Type B pancreatic cell (in vitro differentiated cells): ENCODE measurements at regions not wholly inside any gene's neighbourhood (a gene's known extent, or its start where the extent isn't known, plus 50 kb on each side); places are given as distances from the start of the nearest gene placed in this dataset.

Experiments
- DNase-seq: peaks from one replicate; pipeline ENCODE4 v3.0.0; 2021; ENCODE audit warnings: mixed read lengths; ENCODE audit not compliant: unreplicated experiment; ENCODE audit errors: extremely low spot score
- H3K27ac Mint-ChIP-seq: 2 replicates; pipeline ENCODE4 v1.8.0; 2021; ENCODE audit warnings: mild to moderate bottlenecking, mixed read lengths
- H3K27me3 Mint-ChIP-seq: 2 replicates; pipeline ENCODE4 v1.8.0; 2021; ENCODE audit warnings: mixed read lengths
- H3K36me3 Mint-ChIP-seq: 2 replicates; pipeline ENCODE4 v1.8.0; 2021; ENCODE audit warnings: mixed read lengths
- H3K4me1 Mint-ChIP-seq: one replicate; pipeline ENCODE4 v1.8.0; 2021; ENCODE audit warnings: mixed read lengths; ENCODE audit not compliant: unreplicated experiment
- H3K4me3 Mint-ChIP-seq: 2 replicates; pipeline ENCODE4 v1.8.0; 2021; ENCODE audit warnings: mild to moderate bottlenecking, mixed read lengths
- H3K9me3 Mint-ChIP-seq: 2 replicates; pipeline ENCODE4 v1.8.0; 2021; ENCODE audit warnings: mixed read lengths
- CTCF ChIP-seq: fragments of 200-600 bp; sonication (generic); conservative IDR thresholded peaks from 2 replicates; pipeline ENCODE4 v1.5.0; 2021; ENCODE audit warnings: antibody characterized with exemption, mild to moderate bottlenecking

DNA sequence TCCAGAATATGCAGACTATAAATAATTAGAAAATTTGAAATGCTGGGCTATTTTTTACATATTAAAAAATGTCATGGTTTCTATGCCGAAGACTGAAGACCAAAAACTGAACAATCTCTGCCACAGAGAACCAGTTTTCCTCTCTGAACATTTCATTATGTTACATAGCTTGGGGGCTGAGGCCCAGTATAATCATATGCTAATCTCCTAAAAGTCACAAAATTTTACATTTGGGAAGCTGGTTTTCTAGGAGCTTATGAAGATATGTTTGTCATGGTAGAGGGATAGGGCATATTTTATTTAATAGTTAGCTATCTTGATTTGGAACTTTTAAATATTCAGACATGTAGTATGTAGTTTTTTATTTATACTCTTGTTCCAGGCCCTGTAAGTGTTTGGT is 167.8 kb downstream of the GPAT3 start:
- Mint-ChIP-seq H3K4me3 (no peak overlapping the region), H3K9me3 (peaks cover 6% of the 10 kb centered on the region), H3K4me1 (peaks cover 2% of the 10 kb centered on the region), H3K36me3 (no peaks in the 10 kb centered on the region), H3K27me3 (no peaks in the 10 kb centered on the region), H3K27ac (no peak overlapping the region)
- no peak for DNase-seq
- TF ChIP-seq CTCF, result no peak

DNA sequence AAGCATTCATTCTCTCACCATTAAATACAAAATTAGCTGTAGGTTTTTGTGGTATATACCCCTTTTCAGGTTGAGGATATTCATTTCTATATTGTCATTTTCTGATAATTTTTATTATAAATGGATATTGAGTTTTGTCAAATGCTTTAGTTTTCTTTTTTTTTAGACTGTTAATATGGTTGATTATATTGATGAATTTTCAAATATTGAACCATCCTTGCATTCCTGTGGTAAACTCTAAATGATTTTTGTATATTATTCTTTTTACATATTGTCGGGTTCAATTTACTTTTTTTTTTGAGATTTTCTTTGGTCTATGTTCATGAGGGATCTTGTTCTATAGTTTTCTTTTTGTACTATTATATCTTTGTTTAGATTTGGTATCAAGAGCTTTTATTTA is 165.1 kb downstream of the GPAT3 start:
- Mint-ChIP-seq H3K9me3 (peaks cover 6% of the 10 kb centered on the region), H3K27ac (no peak overlapping the region), H3K4me1 (no peaks in the 10 kb centered on the region), H3K27me3 (no peaks in the 10 kb centered on the region), H3K36me3 (no peaks in the 10 kb centered on the region), H3K4me3 (no peak overlapping the region)
- DNase-seq, result no peak
- TF ChIP-seq CTCF, result no peak

DNA sequence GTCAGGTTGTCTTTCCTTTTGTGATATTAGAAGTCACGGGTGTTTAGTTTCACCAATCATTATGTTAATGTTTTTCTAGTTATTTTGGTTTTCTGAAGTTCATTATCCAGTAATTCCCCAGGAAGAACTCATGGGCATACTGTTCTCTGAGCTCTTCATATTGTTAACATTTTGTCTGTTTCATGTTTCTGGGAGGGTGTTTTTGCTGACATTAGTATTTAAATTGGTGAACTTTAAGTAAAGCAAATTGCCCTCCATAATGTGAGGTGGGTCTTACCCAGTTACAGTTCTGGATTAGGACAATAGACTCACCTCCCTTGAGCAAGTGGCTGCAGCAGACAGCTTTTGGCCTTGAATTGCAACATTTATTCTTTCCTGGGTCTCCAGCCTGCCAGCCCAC is 163.4 kb downstream of the GPAT3 start:
- Mint-ChIP-seq H3K27me3 (no peaks in the 10 kb centered on the region), H3K9me3 (peaks cover 6% of the 10 kb centered on the region), H3K27ac (no peak overlapping the region), H3K36me3 (no peaks in the 10 kb centered on the region), H3K4me1 (no peaks in the 10 kb centered on the region), H3K4me3 (no peak overlapping the region)
- TF ChIP-seq CTCF, result no peak
- no peak for DNase-seq

DNA sequence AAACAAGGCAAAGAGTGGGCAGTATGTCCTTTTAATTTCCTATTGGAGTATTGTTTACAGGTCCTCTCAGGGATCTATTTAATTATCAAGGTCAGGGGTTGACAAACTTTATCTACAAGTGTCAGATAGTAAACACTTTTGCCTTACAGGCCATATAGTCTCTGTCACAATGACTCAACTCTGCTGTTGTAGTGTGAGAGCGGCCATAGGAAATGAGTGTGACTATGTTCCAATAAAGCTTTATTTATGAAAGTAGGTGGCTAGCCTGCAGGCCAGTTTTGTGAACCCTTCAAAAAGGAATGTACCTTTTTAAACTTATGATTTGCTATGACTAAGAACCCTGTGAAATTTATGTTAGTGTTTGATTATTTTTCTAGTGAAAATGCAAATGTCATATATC is 156.1 kb downstream of the GPAT3 start:
- H3K4me1 Mint-ChIP-seq, result no peaks in the 10 kb centered on the region
- H3K36me3 Mint-ChIP-seq, result no peaks in the 10 kb centered on the region
- no peak overlapping the region for H3K4me3 Mint-ChIP-seq
- no peaks in the 10 kb centered on the region for H3K27me3 Mint-ChIP-seq
- no peaks in the 10 kb centered on the region for H3K9me3 Mint-ChIP-seq
- no peak for TF ChIP-seq CTCF
- DNase-seq, result no peak
- H3K27ac Mint-ChIP-seq, result no peak overlapping the region

- Mint-ChIP-seq H3K27ac (no peak overlapping the region), H3K4me1 (no peaks in the 10 kb centered on the region), H3K36me3 (no peaks in the 10 kb centered on the region)
These were observed 150.3 kb downstream of the GPAT3 start for GRCh38 chr4:83686166-83686565.

More at GRCh38 chr4:83686166-83686565, 150.3 kb downstream of the GPAT3 start:
- Mint-ChIP-seq H3K27me3 (peaks cover 7% of the 10 kb centered on the region), H3K9me3 (no peaks in the 10 kb centered on the region), H3K4me3 (no peak overlapping the region)
- no peak for DNase-seq
- no peak for TF ChIP-seq CTCF
